IMR-90 (cell line): ENCODE measurements at regions not wholly inside any gene's neighbourhood (a gene's known extent, or its start where the extent isn't known, plus 50 kb on each side); places are given as distances from the start of the nearest gene placed in this dataset.

Experiments used
- ATAC-seq: fragments of 200-7000 bp; cut with Tn5 transposase; 2 replicates; pipeline ENCODE4 v1.9.1; 2020; ENCODE audit warnings: low read depth, mild to moderate bottlenecking, moderate library complexity
- BruUV-seq: library from RNA; stranded (reverse); fragments of 400-500 nt; replicated peaks from 2 replicates; lab custom pipeline; 2021; lab: Mats Ljungman, UMichigan
- CTCF ChIA-PET: fragments of 300-600 bp; formaldehyde crosslinking; extraction: SDS; loops from one replicate; lab custom pipeline; 2021; ENCODE audit warnings: antibody characterized with exemption; lab: Yijun Ruan, JAX
- POLR2A ChIA-PET: fragments of 300-600 bp; sonication (Branson Sonifier 250); formaldehyde crosslinking; loops from one replicate; lab custom pipeline; 2022; ENCODE audit warnings: antibody characterized with exemption; ENCODE audit not compliant: unreplicated experiment; lab: Charles Lee
- DNase-seq: peaks from one replicate; pipeline ENCODE4 v3.0.0; 2013
- H2AFZ ChIP-seq: replicated peaks from 2 replicates; pipeline ENCODE3; 2013; ENCODE audit warnings: low read length, mild to moderate bottlenecking; ENCODE audit not compliant: poor library complexity
- H2AK5ac ChIP-seq: 2 replicates; pipeline ENCODE4 v1.6.1; 2013; ENCODE audit warnings: low read depth, low read length, inconsistent platforms
- H2AK9ac ChIP-seq: replicated peaks from 2 replicates; pipeline ENCODE3; 2013; ENCODE audit warnings: mild to moderate bottlenecking, low read depth, low read length, moderate library complexity; ENCODE audit not compliant: poor library complexity
- H2BK120ac ChIP-seq: 2 replicates; pipeline ENCODE4 v1.6.1; 2013; ENCODE audit warnings: low read depth, low read length, inconsistent platforms
- H2BK15ac ChIP-seq: 3 replicates; pipeline ENCODE4 v1.6.1; 2013; ENCODE audit warnings: low read depth, low read length, inconsistent platforms
- H2BK20ac ChIP-seq: 2 replicates; pipeline ENCODE4 v1.6.1; 2013; ENCODE audit warnings: low read depth, mild to moderate bottlenecking, inconsistent platforms, low read length, moderate library complexity
- H2BK5ac ChIP-seq: 2 replicates; pipeline ENCODE4 v1.6.1; 2013; ENCODE audit warnings: mild to moderate bottlenecking, low read depth, low read length, inconsistent platforms; ENCODE audit not compliant: poor library complexity, severe bottlenecking
- H3K14ac ChIP-seq: replicated peaks from 2 replicates; pipeline ENCODE4 v1.6.1; 2013; ENCODE audit warnings: low read depth, low read length, inconsistent platforms
- H3K18ac ChIP-seq: 2 replicates; pipeline ENCODE4 v1.6.1; 2013; ENCODE audit warnings: low read depth, low read length, control low read depth
- H3K23ac ChIP-seq: 2 replicates; pipeline ENCODE4 v1.6.1; 2013; ENCODE audit warnings: low read depth, low read length, inconsistent platforms
- H3K27ac ChIP-seq: 2 replicates; pipeline ENCODE4 v1.5.1; 2013; ENCODE audit warnings: mild to moderate bottlenecking, control low read depth, low read length; ENCODE audit not compliant: insufficient read depth
- H3K27me3 ChIP-seq: 2 replicates; pipeline ENCODE4 v1.6.1; 2013; ENCODE audit warnings: low read length; ENCODE audit not compliant: control insufficient read depth, insufficient read depth
- H3K36me3 ChIP-seq: 2 replicates; pipeline ENCODE4 v1.6.1; 2013; ENCODE audit warnings: low read length, mixed read lengths; ENCODE audit not compliant: control insufficient read depth, insufficient read depth
- H3K4ac ChIP-seq: 2 replicates; pipeline ENCODE4 v1.6.1; 2013; ENCODE audit warnings: low read depth, low read length, inconsistent platforms
- H3K4me1 ChIP-seq: 2 replicates; pipeline ENCODE4 v1.6.1; 2013; ENCODE audit warnings: low read length, mixed read lengths; ENCODE audit not compliant: control insufficient read depth, insufficient read depth
- H3K4me2 ChIP-seq: 2 replicates; pipeline ENCODE4 v1.6.1; 2013; ENCODE audit warnings: low read depth, mild to moderate bottlenecking, control low read depth, low read length, moderate library complexity
- H3K4me3 ChIP-seq: 2 replicates; pipeline ENCODE4 v1.5.1; 2013; ENCODE audit warnings: low read depth, mild to moderate bottlenecking, control low read depth, low read length, moderate library complexity; ENCODE audit not compliant: insufficient read depth
- H3K56ac ChIP-seq: 2 replicates; pipeline ENCODE4 v1.6.1; 2013; ENCODE audit warnings: low read length, inconsistent platforms; ENCODE audit not compliant: insufficient read depth; ENCODE audit errors: extremely low read depth
- H3K79me1 ChIP-seq, 2 experiments: 2 replicates each; pipeline ENCODE4 v1.6.1; 2013; ENCODE audit warnings: low read length in 2 of 2, inconsistent platforms in 1 of 2, low read depth in 1 of 2
- H3K9ac ChIP-seq: 2 replicates; pipeline ENCODE4 v1.6.1; 2013; ENCODE audit warnings: low read depth, low read length, control low read depth
- H3K9me1 ChIP-seq: 2 replicates; pipeline ENCODE4 v1.6.1; 2013; ENCODE audit warnings: low read length, inconsistent platforms; ENCODE audit not compliant: insufficient read depth
- H3K9me3 ChIP-seq: 2 replicates; pipeline ENCODE4 v1.6.1; 2013; ENCODE audit warnings: low read length; ENCODE audit not compliant: control insufficient read depth, insufficient read depth
- H4K20me1 ChIP-seq: 2 replicates; pipeline ENCODE4 v1.6.1; 2013; ENCODE audit warnings: low read length, inconsistent platforms; ENCODE audit not compliant: insufficient read depth
- H4K5ac ChIP-seq: 2 replicates; pipeline ENCODE4 v1.6.1; 2013; ENCODE audit warnings: mild to moderate bottlenecking, low read depth, low read length, control low read depth
- H4K8ac ChIP-seq, 2 experiments: 2 replicates each; pipeline ENCODE4 v1.6.1; 2013; ENCODE audit warnings: low read depth in 2 of 2, low read length in 2 of 2, control low read depth in 1 of 2, inconsistent platforms in 1 of 2
- H4K91ac ChIP-seq: 2 replicates; pipeline ENCODE4 v1.6.1; 2013; ENCODE audit warnings: low read depth, low read length, inconsistent platforms; ENCODE audit not compliant: insufficient read depth
- CHD1 ChIP-seq: IDR thresholded peaks from 2 replicates; pipeline ENCODE4 v1.6.1; 2012; ENCODE audit warnings: low read depth, low read length, improper control_type of control experiment
- CTCF ChIP-seq: conservative IDR thresholded peaks from 2 replicates; pipeline ENCODE4 v1.5.1; 2012; ENCODE audit warnings: mild to moderate bottlenecking, low read depth, low read length, improper control_type of control experiment
- FOS ChIP-seq: fragments of 150-350 bp; IDR thresholded peaks from 2 replicates; pipeline ENCODE4 v1.6.1; 2016; ENCODE audit warnings: low read depth, low read length
- MAZ ChIP-seq: IDR thresholded peaks from 2 replicates; pipeline ENCODE4 v1.6.1; 2012; ENCODE audit warnings: low read depth, mild to moderate bottlenecking, low read length, improper control_type of control experiment, moderate library complexity, borderline replicate concordance
- MXI1 ChIP-seq: IDR thresholded peaks from 2 replicates; pipeline ENCODE4 v1.6.1; 2012; ENCODE audit warnings: low read depth, mild to moderate bottlenecking, low read length, moderate library complexity, borderline replicate concordance
- RAD21 ChIP-seq: IDR thresholded peaks from 2 replicates; pipeline ENCODE4 v1.6.1; 2012; ENCODE audit warnings: low read length, improper control_type of control experiment
- RFX5 ChIP-seq: IDR thresholded peaks from 2 replicates; pipeline ENCODE4 v1.8.0; 2012; ENCODE audit warnings: low read depth, mild to moderate bottlenecking, low read length, moderate library complexity
- WGBS, 2 experiments: methylation state at CpG; one replicate each; pipeline versions ENCODE4 v1.1.5 to v1.1.7; 2013; ENCODE audit warnings: missing lambda C conversion rate in 2 of 2; ENCODE audit not compliant: insufficient read length in 1 of 2; ENCODE audit errors: extremely low coverage in 2 of 2; 5-methylcytosine and 5-hydroxymethylcytosine counted together
- dilution Hi-C: fragments of 300-500 bp; cut with HindIII; formaldehyde crosslinking; loops from one replicate; pipeline ENCODE4 v1.14.3; 2018; ENCODE audit warnings: low sequenced_read_pairs; ENCODE audit not compliant: unreplicated experiment
- in situ Hi-C: fragments of 300-500 bp; cut with MboI; formaldehyde crosslinking; loops from 3 replicates; pipeline ENCODE4 v1.14.3; 2019; ENCODE audit warnings: low sequenced_read_pairs, inconsistent platforms, mixed read lengths
- intact Hi-C: fragments of 100-400 bp; cut with micrococcal nuclease; formaldehyde crosslinking; loops from 2 replicates; pipeline ENCODE4 v1.10.0; 2022

GRCh38 chr9:105127863-105128220, 116.6 kb upstream of the SLC44A1 start:
- peak overlapping the region; percentile 56 for H2AK5ac ChIP-seq
- H3K4me2 ChIP-seq: no peak overlapping the region
- H2AFZ ChIP-seq: peak overlapping the region; percentile 2
- H2BK20ac ChIP-seq: peak overlapping the region; percentile 95
- H3K9ac ChIP-seq: no peak overlapping the region
- no peak overlapping the region for H3K27ac ChIP-seq
- H2BK120ac ChIP-seq: peak overlapping the region; percentile 74
- no peak overlapping the region for H2AK9ac ChIP-seq
- CTCF ChIA-PET: no interaction called here
- no peaks in the 10 kb centered on the region for H3K27me3 ChIP-seq
- ATAC-seq (no peak), DNase-seq (peak; percentile 25)
- H3K23ac ChIP-seq: peak overlapping the region; percentile 79; the same call in 1 of the 2 replicates
- no peaks in the 10 kb centered on the region for H4K20me1 ChIP-seq
- peak overlapping the region; percentile 44 to 64 for H4K8ac ChIP-seq
- no peaks in the 10 kb centered on the region for H3K9me3 ChIP-seq
- in situ Hi-C loops (loop anchor here (25.0 kb wide), 1 partner anchor 141 kb away; no protein-coding TSS in a partner anchor), intact Hi-C loops (loop anchor here (5.0 kb wide), 1 partner anchor 136 kb away; no protein-coding TSS in a partner anchor), dilution Hi-C loops (no loop called here)
- TF ChIP-seq CTCF: no peak
- no peak for TF ChIP-seq RFX5
- TF ChIP-seq MAZ: no peak
- no peak for TF ChIP-seq RAD21
- TF ChIP-seq CHD1: no peak
- no peak for TF ChIP-seq MXI1
- TF ChIP-seq FOS: no peak
- peaks cover 12% of the 10 kb centered on the region for H3K4me1 ChIP-seq
- H2BK15ac ChIP-seq: peak overlapping the region; percentile 94; the same call in 2 of the 3 replicates
- H3K18ac ChIP-seq: peak overlapping the region; percentile 54; the same call in 1 of the 2 replicates
- H3K79me1 ChIP-seq: no peaks in the 10 kb centered on the region
- H3K14ac ChIP-seq: peak overlapping the region; percentile 35
- POLR2A ChIA-PET: no interaction called here
- H2BK5ac ChIP-seq: peak overlapping the region; percentile 73
- H4K5ac ChIP-seq: peak overlapping the region; percentile 22; the same call in 1 of the 2 replicates
- H3K4me3 ChIP-seq: no peak overlapping the region
- 100% methylated on average over 1 of the region's 3 CpGs; no CpG with 5 or more reads in 1 of the 2 experiments for WGBS, 2 experiments
- BruUV-seq: no TSS peak
- peak overlapping the region; percentile 47 for H3K4ac ChIP-seq
- no peaks in the 10 kb centered on the region for H3K36me3 ChIP-seq
- H4K91ac ChIP-seq: peak overlapping the region; percentile 78
- no peak overlapping the region; the same call in 1 of the 2 replicates for H3K56ac ChIP-seq
- H3K9me1 ChIP-seq: 0 out of 2 replicates have a peak, but pooled peaks cover 8% of the 10 kb centered on the region
